OCI-LY7 (cell line): ENCODE measurements at regions not wholly inside any gene's neighbourhood (a gene's known extent, or its start where the extent isn't known, plus 50 kb on each side); places are given as distances from the start of the nearest gene placed in this dataset.

Source experiments
- EZH2phosphoT487 ChIP-seq: fragments of 200-600 bp; sonication (generic); IDR thresholded peaks from 2 replicates; pipeline ENCODE4 v1.6.1; 2018; ENCODE audit warnings: low read depth, borderline replicate concordance, mild to moderate bottlenecking, mixed run types, antibody characterized with exemption, low read length, moderate library complexity, mixed read lengths
- TF ChIP-seq, protein P1 (sequence below): fragments of 200-600 bp; sonication (generic); conservative IDR thresholded peaks from 2 replicates; pipeline ENCODE4 v1.5.1; 2014; ENCODE audit warnings: mild to moderate bottlenecking, antibody characterized with exemption, low read length, moderate library complexity, mixed read lengths

DNA sequence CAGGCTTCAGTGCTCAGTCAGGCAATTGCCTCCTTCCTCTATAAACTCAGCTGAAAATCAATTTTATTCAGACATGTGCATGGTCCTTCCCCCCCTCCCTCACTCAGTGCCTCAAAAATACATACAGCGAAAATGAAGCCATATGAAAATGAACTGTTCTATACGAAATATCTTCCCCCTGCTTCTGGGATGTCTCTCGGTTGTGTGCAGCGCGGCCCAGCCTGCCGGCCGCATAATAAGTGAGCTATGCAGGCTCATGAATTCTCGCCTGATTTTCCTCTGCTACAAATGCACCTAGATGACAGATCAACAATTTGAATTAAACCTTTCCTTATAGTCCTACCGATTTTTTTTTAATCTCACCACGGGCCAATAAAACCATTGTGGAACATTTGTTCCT is 252.9 kb downstream of the CRLF2 start:
- TF ChIP-seq, protein P1, sequence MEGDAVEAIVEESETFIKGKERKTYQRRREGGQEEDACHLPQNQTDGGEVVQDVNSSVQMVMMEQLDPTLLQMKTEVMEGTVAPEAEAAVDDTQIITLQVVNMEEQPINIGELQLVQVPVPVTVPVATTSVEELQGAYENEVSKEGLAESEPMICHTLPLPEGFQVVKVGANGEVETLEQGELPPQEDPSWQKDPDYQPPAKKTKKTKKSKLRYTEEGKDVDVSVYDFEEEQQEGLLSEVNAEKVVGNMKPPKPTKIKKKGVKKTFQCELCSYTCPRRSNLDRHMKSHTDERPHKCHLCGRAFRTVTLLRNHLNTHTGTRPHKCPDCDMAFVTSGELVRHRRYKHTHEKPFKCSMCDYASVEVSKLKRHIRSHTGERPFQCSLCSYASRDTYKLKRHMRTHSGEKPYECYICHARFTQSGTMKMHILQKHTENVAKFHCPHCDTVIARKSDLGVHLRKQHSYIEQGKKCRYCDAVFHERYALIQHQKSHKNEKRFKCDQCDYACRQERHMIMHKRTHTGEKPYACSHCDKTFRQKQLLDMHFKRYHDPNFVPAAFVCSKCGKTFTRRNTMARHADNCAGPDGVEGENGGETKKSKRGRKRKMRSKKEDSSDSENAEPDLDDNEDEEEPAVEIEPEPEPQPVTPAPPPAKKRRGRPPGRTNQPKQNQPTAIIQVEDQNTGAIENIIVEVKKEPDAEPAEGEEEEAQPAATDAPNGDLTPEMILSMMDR: no peak
- TF ChIP-seq EZH2phosphoT487: no peak
